Activated T-helper 2 cell treated with anti-CD3 and anti-CD28 coated beads, Interferon-gamma antibody, Interleukin-2, Interleukin-4, amounts not matched to agents 10 μg/mL and 5 μg/mL and 100 μg/mL, durations not matched to agents 14 hours and 24 hours and 36 hours (primary cell): ENCODE measurements at regions not wholly inside any gene's neighbourhood (a gene's known extent, or its start where the extent isn't known, plus 50 kb on each side); places are given as distances from the start of the nearest gene placed in this dataset.

Experiments
- DNase-seq: peaks from one replicate; pipeline ENCODE4 v3.0.0; 2021; ENCODE audit warnings: low spot score
- H3K27ac Mint-ChIP-seq: one replicate; pipeline ENCODE4 v1.8.0; 2021; ENCODE audit warnings: mixed read lengths
- H3K27me3 Mint-ChIP-seq: one replicate; pipeline ENCODE4 v1.8.0; 2021; ENCODE audit warnings: low read depth, mixed read lengths
- H3K36me3 Mint-ChIP-seq: one replicate; pipeline ENCODE4 v1.8.0; 2021; ENCODE audit warnings: low read depth, mixed read lengths
- H3K4me1 Mint-ChIP-seq: one replicate; pipeline ENCODE4 v1.8.0; 2021; ENCODE audit warnings: low read depth, mixed read lengths
- H3K4me3 Mint-ChIP-seq: one replicate; pipeline ENCODE4 v1.8.0; 2021; ENCODE audit warnings: low read depth, mild to moderate bottlenecking, moderate library complexity, mixed read lengths
- H3K9me3 Mint-ChIP-seq: one replicate; pipeline ENCODE4 v1.8.0; 2021; ENCODE audit warnings: mixed read lengths
- intact Hi-C: fragments of 100-400 bp; cut with micrococcal nuclease; formaldehyde crosslinking; loops from one replicate; pipeline ENCODE4 v1.15.1; 2023

DNA sequence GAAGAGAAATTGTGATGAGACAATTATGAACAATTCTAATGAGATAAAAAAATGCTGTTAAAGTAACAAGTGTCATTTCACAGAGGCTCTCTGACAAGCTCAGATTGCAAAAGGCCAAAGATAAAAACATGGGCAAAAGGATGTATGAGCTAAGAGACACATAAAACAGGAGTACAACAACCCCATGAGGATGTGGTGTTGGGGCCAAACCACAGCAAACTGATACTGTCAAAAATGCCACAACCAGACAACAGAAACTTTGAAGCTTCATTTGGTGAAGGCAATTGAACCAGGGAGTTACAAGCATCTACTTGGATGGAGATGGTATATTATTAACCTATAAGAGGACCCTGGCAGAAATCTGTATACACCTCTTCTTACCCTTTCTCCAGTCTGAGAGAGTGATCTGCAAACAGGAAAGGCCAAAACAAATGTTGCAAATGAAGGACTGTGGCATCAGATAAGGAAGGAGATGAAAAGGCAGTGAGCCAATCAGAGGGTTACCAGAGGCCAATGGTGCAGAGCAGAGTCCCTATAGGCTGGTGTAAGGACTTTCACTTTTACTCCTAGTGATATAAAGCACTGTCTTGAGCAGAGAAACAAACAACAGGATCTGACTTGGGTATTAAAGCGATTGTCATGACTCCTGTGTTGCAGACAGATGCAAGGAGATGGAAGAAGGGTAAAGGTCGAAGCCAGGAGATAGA lies 659.0 kb downstream of the NTRK3 start:
- peak; percentile 48 for DNase-seq
- Mint-ChIP-seq H3K4me1 (peaks cover 31% of the 10 kb centered on the region), H3K27ac (peak overlapping the region; percentile 65), H3K27me3 (peaks cover 7% of the 10 kb centered on the region), H3K9me3 (peaks cover 5% of the 10 kb centered on the region), H3K4me3 (no peak overlapping the region), H3K36me3 (no peaks in the 10 kb centered on the region)
- intact Hi-C loops, result loop anchor here (1.0 to 2.0 kb wide), 3 partner anchors 22 to 987 kb away; no protein-coding TSS in a partner anchor

DNA sequence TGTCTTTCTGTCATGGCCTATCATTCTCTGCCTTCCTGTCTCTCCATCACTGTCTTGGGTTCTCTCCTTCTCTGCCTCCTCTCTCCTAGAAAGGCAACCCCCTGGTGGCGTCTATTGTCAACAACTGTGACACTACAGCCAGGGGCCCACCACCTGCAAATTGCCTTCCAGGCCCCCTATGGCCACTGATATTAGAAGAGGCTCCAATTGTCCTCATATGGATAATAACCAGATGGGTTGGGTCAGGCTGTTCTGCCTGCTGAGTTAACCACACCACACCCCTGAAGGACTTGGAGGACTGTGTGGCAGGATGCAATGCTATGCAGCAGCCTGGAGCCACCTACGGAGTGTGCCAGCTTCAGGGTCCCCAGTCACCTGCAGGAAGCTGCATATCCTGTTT lies 665.0 kb downstream of the NTRK3 start:
- Mint-ChIP-seq H3K27me3 (no peaks in the 10 kb centered on the region), H3K4me1 (peaks cover 17% of the 10 kb centered on the region), H3K36me3 (no peaks in the 10 kb centered on the region), H3K4me3 (no peak overlapping the region), H3K27ac (no peak overlapping the region), H3K9me3 (peaks cover 5% of the 10 kb centered on the region)
- intact Hi-C loops, result no loop called here
- DNase-seq, result no peak

DNA sequence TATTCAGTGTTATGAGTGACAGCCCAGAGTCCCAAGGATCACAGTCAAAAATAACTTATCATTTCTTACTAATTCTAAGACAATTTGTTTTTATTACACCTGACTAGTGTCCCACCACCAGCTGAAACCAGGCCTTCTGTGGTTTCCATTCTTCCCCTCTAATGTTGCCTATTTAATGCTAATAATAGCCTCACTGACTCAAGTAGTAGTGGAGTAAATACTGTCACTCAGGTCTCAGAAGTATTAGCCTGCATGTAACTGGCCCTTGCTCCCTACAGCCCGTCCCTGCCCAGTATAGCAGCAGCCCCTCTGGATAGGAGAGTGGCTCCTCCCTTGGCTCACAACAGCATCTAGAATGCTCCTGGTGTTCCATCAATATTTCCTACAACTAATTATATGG lies 665.5 kb downstream of the NTRK3 start:
- Mint-ChIP-seq H3K4me1 (peaks cover 16% of the 10 kb centered on the region), H3K27me3 (no peaks in the 10 kb centered on the region), H3K27ac (no peak overlapping the region), H3K4me3 (no peak overlapping the region), H3K9me3 (peaks cover 5% of the 10 kb centered on the region), H3K36me3 (no peaks in the 10 kb centered on the region)
- DNase-seq, result no peak
- intact Hi-C loops, result no loop called here

DNA sequence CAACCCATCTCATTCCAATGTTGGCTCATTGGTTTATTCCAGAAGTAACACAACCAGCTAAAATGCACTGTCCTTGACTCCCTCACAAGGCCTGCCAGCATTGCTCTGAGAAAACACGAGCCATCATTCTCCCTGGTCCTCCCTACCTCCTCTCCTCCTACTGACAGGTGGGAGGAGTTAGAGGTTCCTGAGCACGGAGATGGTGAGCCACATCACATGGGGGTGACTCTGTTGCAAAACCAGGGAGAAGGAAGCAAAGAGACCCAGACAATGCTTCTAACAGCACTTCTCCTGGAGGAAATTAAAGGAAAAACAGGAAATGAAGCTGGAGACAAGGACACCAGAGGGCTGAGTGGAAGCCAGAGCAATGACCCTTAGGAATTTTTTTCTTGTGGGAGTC lies 667.4 kb downstream of the NTRK3 start:
- intact Hi-C loops, result no loop called here
- H3K27me3 Mint-ChIP-seq, result no peaks in the 10 kb centered on the region
- H3K36me3 Mint-ChIP-seq, result no peaks in the 10 kb centered on the region
- peaks cover 4% of the 10 kb centered on the region for H3K4me1 Mint-ChIP-seq
- H3K9me3 Mint-ChIP-seq, result peaks cover 5% of the 10 kb centered on the region
- no peak overlapping the region for H3K27ac Mint-ChIP-seq
- no peak overlapping the region for H3K4me3 Mint-ChIP-seq
- no peak for DNase-seq

DNA sequence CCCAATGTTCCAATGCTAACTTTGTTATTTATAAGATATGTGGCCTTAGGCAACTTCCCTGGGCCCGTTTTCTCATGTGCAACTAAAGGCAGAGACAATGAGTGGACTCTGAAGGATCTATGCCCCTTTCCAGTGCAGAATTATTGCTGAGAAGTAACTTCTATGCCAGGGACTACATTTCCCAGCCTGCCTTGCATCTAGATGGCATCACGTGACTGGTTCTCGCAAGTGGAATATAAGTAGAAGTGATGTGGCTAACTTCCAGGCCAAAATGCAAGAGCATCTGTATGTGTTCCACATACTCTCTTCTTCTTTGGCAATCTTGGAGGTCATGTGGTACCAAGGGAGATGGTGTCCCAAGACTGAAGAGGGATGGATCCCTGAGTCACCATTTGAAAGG lies 674.4 kb downstream of the NTRK3 start:
- no peaks in the 10 kb centered on the region for H3K36me3 Mint-ChIP-seq
- intact Hi-C loops, result no loop called here
- no peaks in the 10 kb centered on the region for H3K9me3 Mint-ChIP-seq
- no peak overlapping the region for H3K4me3 Mint-ChIP-seq
- no peaks in the 10 kb centered on the region for H3K4me1 Mint-ChIP-seq
- DNase-seq, result no peak
- peaks cover 2% of the 10 kb centered on the region for H3K27me3 Mint-ChIP-seq
- no peak overlapping the region for H3K27ac Mint-ChIP-seq

DNA sequence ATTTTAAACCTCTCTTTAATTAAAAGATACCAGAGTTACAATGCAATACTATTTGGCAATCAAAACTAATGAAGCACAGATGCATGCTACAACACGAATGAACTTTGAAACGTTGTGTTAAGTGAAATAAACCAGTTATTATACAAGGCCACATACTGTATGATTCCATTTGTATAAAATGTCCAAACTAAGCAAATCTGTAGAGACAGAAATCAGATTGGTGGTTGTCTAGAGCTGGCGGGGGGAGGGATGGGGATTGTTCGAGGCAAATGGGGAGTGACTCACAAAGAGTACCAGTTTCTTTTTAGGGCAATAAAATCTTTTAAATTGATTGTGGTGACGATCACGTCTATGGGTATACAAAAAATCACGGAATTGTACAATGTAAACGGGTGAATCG lies 677.0 kb downstream of the NTRK3 start:
- H3K4me3 Mint-ChIP-seq, result no peak overlapping the region
- intact Hi-C loops, result no loop called here
- no peak for DNase-seq
- H3K27ac Mint-ChIP-seq, result no peak overlapping the region
- H3K9me3 Mint-ChIP-seq, result no peaks in the 10 kb centered on the region
- no peaks in the 10 kb centered on the region for H3K36me3 Mint-ChIP-seq
- peaks cover 6% of the 10 kb centered on the region for H3K27me3 Mint-ChIP-seq
- H3K4me1 Mint-ChIP-seq, result no peaks in the 10 kb centered on the region

DNA sequence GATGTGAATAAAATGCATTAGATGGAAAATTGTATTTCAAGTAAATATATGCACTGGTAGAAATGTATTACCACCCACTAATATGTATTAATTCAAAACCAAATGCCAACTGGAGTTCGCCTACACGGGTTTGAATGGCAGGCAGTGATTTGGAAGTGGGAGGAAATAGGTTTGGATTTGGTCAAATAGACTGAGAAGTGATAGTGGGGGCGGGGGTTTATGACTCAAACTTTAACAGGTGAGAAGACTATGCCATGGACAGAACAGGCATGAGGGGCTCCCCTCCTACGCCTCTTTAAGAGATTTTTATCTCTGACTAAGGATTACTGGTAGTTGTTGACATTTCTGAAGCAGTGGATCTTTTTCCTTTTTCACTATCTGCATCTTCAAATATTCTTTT lies 677.8 kb downstream of the NTRK3 start:
- DNase-seq, result no peak
- Mint-ChIP-seq H3K36me3 (no peaks in the 10 kb centered on the region), H3K9me3 (no peaks in the 10 kb centered on the region), H3K4me1 (no peaks in the 10 kb centered on the region), H3K4me3 (no peak overlapping the region), H3K27me3 (peaks cover 6% of the 10 kb centered on the region), H3K27ac (no peak overlapping the region)
- intact Hi-C loops, result no loop called here

DNA sequence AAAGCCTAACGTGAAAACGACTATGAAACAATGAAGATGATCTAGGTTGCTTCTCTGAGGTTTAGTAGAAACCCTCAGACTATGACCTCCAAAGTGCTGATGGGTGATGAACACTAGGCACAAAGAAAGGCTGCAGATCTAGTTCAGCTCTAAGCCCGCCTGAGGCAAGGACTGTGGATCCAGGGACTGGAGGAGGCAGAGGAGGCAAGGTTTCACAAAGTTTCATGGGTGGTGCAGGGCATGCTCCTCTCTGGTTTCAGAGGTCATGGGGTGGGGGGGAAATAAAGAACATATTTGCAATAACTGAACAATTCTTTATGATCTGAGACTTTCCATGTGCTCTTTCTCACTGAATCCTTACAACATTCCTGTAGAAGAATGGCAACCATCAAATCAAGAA lies 679.2 kb downstream of the NTRK3 start:
- no peak overlapping the region for H3K27ac Mint-ChIP-seq
- H3K4me1 Mint-ChIP-seq, result no peaks in the 10 kb centered on the region
- H3K4me3 Mint-ChIP-seq, result no peak overlapping the region
- no peaks in the 10 kb centered on the region for H3K9me3 Mint-ChIP-seq
- H3K36me3 Mint-ChIP-seq, result no peaks in the 10 kb centered on the region
- peaks cover 6% of the 10 kb centered on the region for H3K27me3 Mint-ChIP-seq
- no peak for DNase-seq
- intact Hi-C loops, result no loop called here

DNA sequence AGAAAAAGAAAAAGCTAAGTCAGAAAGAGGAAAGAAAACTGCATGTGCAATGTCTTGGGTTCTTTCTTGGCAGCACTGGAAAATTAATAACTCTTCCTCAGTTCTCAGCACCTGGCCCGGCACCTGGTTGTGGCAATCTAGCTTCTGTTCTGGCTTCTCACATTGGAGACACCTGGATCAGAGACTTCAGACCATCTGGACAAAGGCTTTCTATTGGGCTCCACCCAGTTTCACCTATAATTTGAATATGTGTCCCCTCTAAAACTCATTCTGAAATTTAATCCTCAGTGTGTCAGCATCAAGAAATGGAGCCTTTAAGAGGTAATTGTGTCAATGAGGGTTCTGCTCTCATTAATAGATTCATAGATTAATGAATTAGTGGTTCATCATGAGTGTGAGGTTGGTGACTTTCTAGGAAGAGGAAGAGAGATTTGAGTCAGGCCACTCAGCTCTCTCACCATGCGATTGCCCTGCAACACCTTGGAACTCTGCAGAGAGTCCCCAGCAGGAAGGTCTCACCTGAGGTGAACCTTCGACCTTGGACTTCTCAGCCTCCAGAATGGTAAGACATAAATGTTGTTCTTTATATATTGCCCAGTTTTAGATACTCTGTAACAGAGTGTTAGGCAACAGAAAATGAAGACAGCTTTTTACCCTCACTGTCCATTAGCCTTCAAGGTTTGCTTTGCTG lies 679.9 kb downstream of the NTRK3 start:
- Mint-ChIP-seq H3K9me3 (no peaks in the 10 kb centered on the region), H3K27ac (no peak overlapping the region), H3K4me1 (no peaks in the 10 kb centered on the region), H3K27me3 (peaks cover 6% of the 10 kb centered on the region), H3K36me3 (no peaks in the 10 kb centered on the region), H3K4me3 (no peak overlapping the region)
- DNase-seq, result no peak
- intact Hi-C loops, result no loop called here

DNA sequence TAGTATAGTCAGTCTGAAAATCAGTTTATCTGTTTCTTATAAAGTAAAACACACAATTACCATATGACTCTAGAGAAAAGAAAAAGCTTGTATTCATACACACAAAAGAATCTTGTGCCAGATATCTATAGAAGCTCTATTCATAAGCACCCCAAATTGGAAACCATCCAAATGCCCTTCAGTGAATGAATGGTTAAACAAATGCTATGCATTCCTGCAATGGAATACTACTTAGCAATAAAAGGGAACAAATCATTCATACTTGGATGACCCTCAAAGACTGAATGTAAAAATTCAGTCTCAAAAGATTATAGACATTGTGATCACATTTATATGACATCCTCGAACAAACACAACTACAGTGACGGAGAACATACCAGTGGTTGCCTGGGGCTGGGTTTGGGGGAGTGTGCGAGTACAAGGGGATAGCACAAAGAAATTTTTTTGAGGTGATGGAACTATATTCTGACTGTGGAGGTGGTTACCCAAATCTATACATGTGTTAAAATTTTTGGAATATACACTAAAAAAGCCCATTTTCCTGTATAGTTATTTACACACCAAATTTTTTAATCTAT lies 680.6 kb downstream of the NTRK3 start:
- H3K4me1 Mint-ChIP-seq, result no peaks in the 10 kb centered on the region
- no peak overlapping the region for H3K27ac Mint-ChIP-seq
- H3K27me3 Mint-ChIP-seq, result peaks cover 6% of the 10 kb centered on the region
- no peaks in the 10 kb centered on the region for H3K9me3 Mint-ChIP-seq
- no peaks in the 10 kb centered on the region for H3K36me3 Mint-ChIP-seq
- DNase-seq, result no peak
- intact Hi-C loops, result no loop called here
- no peak overlapping the region for H3K4me3 Mint-ChIP-seq

DNA sequence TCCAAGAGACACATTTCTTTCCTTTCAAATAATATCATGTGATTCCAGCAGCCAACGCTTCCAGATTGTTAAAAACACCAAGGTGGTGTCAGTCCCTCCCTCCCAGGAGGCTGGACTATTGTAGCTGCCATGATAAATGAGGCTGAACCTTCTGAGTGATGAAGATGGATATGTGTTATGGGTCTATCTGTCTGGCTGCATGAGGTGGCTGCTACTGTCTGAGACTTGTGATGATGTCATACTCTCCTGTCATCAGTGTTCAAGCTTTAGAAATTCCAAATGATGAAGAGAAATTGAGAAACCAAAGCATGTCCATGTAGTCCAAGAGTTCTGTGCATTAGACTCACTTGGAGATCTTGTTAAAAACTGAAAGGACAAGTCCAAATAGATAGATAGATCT lies 683.0 kb downstream of the NTRK3 start:
- Mint-ChIP-seq H3K4me1 (peaks cover 5% of the 10 kb centered on the region), H3K9me3 (no peaks in the 10 kb centered on the region), H3K27ac (no peak overlapping the region), H3K36me3 (no peaks in the 10 kb centered on the region), H3K27me3 (peaks cover 6% of the 10 kb centered on the region), H3K4me3 (no peak overlapping the region)
- no peak for DNase-seq
- intact Hi-C loops, result no loop called here

DNA sequence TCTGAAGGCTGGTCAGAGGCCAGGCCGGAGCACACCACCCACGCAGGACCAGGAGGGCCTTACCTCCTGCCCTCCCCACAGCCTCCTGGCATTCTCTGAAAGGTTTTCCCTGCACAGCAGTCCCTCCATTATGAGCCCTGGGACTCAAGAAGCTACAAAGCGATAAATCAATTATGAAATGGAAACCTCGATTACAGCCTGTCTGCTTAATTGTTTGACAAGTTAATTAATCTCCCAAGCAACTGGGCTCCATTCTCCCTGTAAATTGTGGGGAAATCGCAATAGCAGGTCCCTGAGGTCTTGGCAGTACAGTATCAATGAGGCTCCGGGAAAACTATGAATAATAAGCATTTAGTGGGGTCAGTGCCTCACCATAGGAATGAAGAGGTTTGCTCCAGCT lies 683.5 kb downstream of the NTRK3 start:
- intact Hi-C loops, result no loop called here
- H3K36me3 Mint-ChIP-seq, result no peaks in the 10 kb centered on the region
- H3K4me1 Mint-ChIP-seq, result peaks cover 5% of the 10 kb centered on the region
- H3K27ac Mint-ChIP-seq, result no peak overlapping the region
- no peaks in the 10 kb centered on the region for H3K9me3 Mint-ChIP-seq
- H3K4me3 Mint-ChIP-seq, result no peak overlapping the region
- DNase-seq, result no peak
- H3K27me3 Mint-ChIP-seq, result peaks cover 6% of the 10 kb centered on the region

DNA sequence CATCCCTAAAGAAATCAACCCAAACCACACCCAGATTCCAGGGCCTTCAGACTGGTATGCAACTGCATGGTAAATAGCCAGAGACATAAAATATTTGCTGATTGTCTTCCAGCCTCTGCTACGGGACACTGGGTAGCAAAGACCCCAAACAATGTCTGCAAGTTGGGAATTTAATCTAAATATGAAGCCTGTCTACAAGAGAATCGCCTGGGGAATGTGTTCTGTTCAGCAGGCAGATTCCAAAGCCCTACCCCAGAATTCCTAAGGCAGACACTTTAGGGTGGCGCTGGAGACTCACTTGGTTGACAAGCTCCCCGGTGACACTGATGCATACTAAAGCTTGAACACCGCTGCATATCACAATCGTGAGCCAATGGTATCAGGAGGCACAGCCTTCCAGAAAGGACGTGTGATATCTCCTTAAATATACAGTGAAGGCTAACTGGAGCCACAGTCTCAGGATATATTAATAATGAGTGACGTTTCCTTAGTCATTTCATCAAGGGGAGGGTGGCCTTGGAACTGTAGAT lies 684.1 kb downstream of the NTRK3 start:
- Mint-ChIP-seq H3K4me3 (no peak overlapping the region), H3K27ac (no peak overlapping the region), H3K4me1 (peaks cover 5% of the 10 kb centered on the region), H3K27me3 (peaks cover 6% of the 10 kb centered on the region), H3K36me3 (no peaks in the 10 kb centered on the region), H3K9me3 (no peaks in the 10 kb centered on the region)
- no peak for DNase-seq
- intact Hi-C loops, result no loop called here
